ENCODE measurements at regions not wholly inside any gene's neighbourhood (a gene's known extent, or its start where the extent isn't known, plus 50 kb on each side); places are given as distances from the start of the nearest gene placed in this dataset.

GRCh38 chr10:93181271-93182048, 107.8 kb downstream of the CYP26A1 start:
- ChIA-PET POLR2A (no interaction called here), CTCF (no interaction called here)
- ATAC-seq (no peak), DNase-seq (no peak)
- Mint-ChIP-seq H3K4me3 (no peak overlapping the region), H3K27me3 (ENCODE audit: low read depth) (peaks cover 12% of the 10 kb centered on the region), H3K9me3 (ENCODE audit: insufficient read depth) (no peaks in the 10 kb centered on the region), H3K27ac (no peak overlapping the region), H3K36me3 (ENCODE audit: low read depth) (no peaks in the 10 kb centered on the region), H3K4me1 (ENCODE audit: low read depth) (no peaks in the 10 kb centered on the region)

DNA sequence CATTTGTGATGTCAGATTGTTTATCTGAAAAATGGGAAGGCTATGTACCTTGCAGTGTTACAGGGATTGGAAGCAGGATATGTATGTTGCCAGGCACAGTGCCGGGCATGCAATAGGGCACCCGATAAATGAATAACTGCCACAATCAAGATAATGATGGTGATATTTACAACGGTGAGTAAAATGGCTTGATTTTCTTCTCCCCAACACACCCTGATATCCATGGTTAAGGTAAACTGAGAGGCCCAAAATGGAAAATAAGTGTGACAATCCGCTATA, 108.3 kb downstream of the CYP26A1 start:
- ATAC-seq, result no peak
- Mint-ChIP-seq H3K36me3 (ENCODE audit: low read depth) (no peaks in the 10 kb centered on the region), H3K27me3 (ENCODE audit: low read depth) (peaks cover 12% of the 10 kb centered on the region), H3K27ac (no peak overlapping the region), H3K9me3 (ENCODE audit: insufficient read depth) (no peaks in the 10 kb centered on the region), H3K4me1 (ENCODE audit: low read depth) (no peaks in the 10 kb centered on the region), H3K4me3 (no peak overlapping the region)
- CTCF ChIA-PET, result no interaction called here
- POLR2A ChIA-PET, result no interaction called here
- DNase-seq, result no peak

DNA sequence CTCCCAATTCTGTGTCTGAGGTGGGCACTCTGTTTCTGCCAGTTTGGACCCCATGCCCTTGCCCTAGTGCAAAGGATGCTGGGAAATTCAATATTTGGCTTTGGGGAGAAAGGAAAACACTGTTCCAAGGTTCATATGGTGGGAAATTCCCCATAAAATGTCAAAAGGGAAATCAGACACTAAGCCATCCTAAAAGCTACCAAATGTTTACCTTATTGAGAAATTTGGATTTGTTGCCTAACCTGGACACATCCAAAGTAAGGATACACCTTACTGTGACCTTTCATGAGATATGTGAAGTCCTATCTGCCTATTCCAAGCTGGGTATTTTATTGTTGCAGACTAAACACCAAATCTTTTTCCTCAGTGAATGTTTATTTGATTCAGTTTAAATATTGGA, 109.1 kb downstream of the CYP26A1 start:
- ChIA-PET CTCF (no interaction called here), POLR2A (no interaction called here)
- ATAC-seq (no peak), DNase-seq (no peak)
- no peaks in the 10 kb centered on the region for H3K4me1 Mint-ChIP-seq (ENCODE audit: low read depth)
- no peak overlapping the region for H3K27ac Mint-ChIP-seq
- H3K27me3 Mint-ChIP-seq (ENCODE audit: low read depth), result peaks cover 14% of the 10 kb centered on the region
- H3K4me3 Mint-ChIP-seq, result no peak overlapping the region
- no peaks in the 10 kb centered on the region for H3K36me3 Mint-ChIP-seq (ENCODE audit: low read depth)
- H3K9me3 Mint-ChIP-seq (ENCODE audit: insufficient read depth), result no peaks in the 10 kb centered on the region

DNA sequence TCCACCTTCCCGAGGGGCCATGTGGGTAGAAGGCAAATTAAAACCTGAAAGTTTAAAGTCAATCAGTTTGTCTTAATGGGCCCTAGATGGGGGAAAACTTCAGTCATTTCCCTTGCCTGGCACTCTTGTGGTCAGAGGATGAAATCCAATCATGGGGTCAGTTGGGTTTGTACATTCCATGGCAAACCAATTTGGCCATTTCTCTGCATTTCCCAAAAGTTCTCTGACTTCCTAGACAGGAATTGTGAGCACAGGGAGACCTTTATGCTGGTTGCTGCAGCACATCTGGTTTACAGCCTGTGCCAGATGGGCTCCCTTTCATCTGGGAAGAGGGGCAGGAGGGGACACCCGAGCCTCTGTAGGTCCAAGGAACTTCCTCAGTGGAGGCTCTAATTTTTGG, 113.0 kb downstream of the CYP26A1 start:
- H3K36me3 Mint-ChIP-seq (ENCODE audit: low read depth), result no peaks in the 10 kb centered on the region
- ChIA-PET CTCF (no interaction called here), POLR2A (no interaction called here)
- no peaks in the 10 kb centered on the region for H3K4me1 Mint-ChIP-seq (ENCODE audit: low read depth)
- no peak for DNase-seq
- no peak for ATAC-seq
- peaks cover 16% of the 10 kb centered on the region for H3K27me3 Mint-ChIP-seq (ENCODE audit: low read depth)
- H3K9me3 Mint-ChIP-seq (ENCODE audit: insufficient read depth), result no peaks in the 10 kb centered on the region
- no peak overlapping the region for H3K4me3 Mint-ChIP-seq
- H3K27ac Mint-ChIP-seq, result no peak overlapping the region

DNA sequence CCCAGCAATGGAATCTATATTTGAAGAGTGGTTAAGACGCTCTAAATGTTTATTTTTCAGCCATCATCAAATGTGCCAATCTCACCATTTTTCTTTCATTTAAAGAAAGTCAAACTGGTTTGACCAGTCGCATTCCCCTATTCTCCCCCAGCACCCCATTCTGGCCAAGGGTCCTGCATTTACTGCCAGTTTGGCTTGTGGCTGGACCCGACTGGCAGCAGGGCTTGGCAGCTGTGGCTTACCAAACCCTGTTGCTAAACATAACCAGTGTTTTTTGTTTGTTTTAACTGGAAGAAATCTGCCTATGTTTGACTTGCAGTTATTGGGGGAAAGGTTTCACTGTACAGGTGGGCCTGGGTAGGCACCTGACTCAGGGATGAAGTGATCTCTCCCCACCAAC, 116.3 kb downstream of the CYP26A1 start:
- no peak overlapping the region for H3K4me3 Mint-ChIP-seq
- H3K4me1 Mint-ChIP-seq (ENCODE audit: low read depth), result no peaks in the 10 kb centered on the region
- H3K9me3 Mint-ChIP-seq (ENCODE audit: insufficient read depth), result no peaks in the 10 kb centered on the region
- no peak overlapping the region for H3K27ac Mint-ChIP-seq
- ChIA-PET CTCF (no interaction called here), POLR2A (no interaction called here)
- ATAC-seq (no peak), DNase-seq (no peak)
- no peaks in the 10 kb centered on the region for H3K36me3 Mint-ChIP-seq (ENCODE audit: low read depth)
- peaks cover 13% of the 10 kb centered on the region for H3K27me3 Mint-ChIP-seq (ENCODE audit: low read depth)

DNA sequence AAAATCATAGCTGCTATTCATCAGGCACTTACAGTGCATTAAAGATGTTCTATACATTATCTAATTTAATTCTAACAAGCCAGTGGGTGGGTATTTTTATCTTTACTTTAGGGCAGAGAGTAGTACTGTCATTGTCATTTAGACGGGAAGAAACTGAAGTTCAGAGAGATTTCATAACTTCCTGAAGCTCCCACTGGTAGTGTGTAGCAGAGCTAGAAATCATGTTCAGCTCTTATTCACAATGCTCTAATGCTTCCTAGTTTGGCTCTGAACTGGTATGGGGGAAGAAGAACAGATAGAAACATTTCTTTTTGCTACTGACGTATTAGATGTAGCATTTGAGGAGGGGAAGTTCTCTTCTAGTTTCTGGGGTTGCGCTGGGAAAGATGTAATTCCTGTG, 116.7 kb downstream of the CYP26A1 start:
- Mint-ChIP-seq H3K27ac (no peak overlapping the region), H3K27me3 (ENCODE audit: low read depth) (peaks cover 10% of the 10 kb centered on the region), H3K4me3 (no peak overlapping the region), H3K9me3 (ENCODE audit: insufficient read depth) (no peaks in the 10 kb centered on the region), H3K36me3 (ENCODE audit: low read depth) (no peaks in the 10 kb centered on the region), H3K4me1 (ENCODE audit: low read depth) (no peaks in the 10 kb centered on the region)
- ChIA-PET POLR2A (no interaction called here), CTCF (no interaction called here)
- ATAC-seq, result no peak
- no peak for DNase-seq

GRCh38 chr10:93193906-93194305, 120.2 kb downstream of the CYP26A1 start:
- H3K4me1 Mint-ChIP-seq (ENCODE audit: low read depth), result peaks cover 6% of the 10 kb centered on the region
- ChIA-PET CTCF (no interaction called here), POLR2A (no interaction called here)
- no peak overlapping the region for H3K27ac Mint-ChIP-seq
- H3K36me3 Mint-ChIP-seq (ENCODE audit: low read depth), result no peaks in the 10 kb centered on the region
- DNase-seq (no peak), ATAC-seq (no peak)
- H3K4me3 Mint-ChIP-seq, result no peak overlapping the region
- H3K9me3 Mint-ChIP-seq (ENCODE audit: insufficient read depth), result no peaks in the 10 kb centered on the region
- H3K27me3 Mint-ChIP-seq (ENCODE audit: low read depth), result peaks cover 11% of the 10 kb centered on the region

- POLR2A ChIA-PET, result no interaction called here
- Mint-ChIP-seq H3K4me1 (ENCODE audit: low read depth) (peaks cover 7% of the 10 kb centered on the region), H3K36me3 (ENCODE audit: low read depth) (no peaks in the 10 kb centered on the region), H3K27ac (no peak overlapping the region), H3K27me3 (ENCODE audit: low read depth) (peaks cover 24% of the 10 kb centered on the region), H3K4me3 (no peak overlapping the region), H3K9me3 (ENCODE audit: insufficient read depth) (no peaks in the 10 kb centered on the region)
- no peak for DNase-seq
- ATAC-seq, result no peak
- CTCF ChIA-PET, result no interaction called here
These were observed 124.9 kb downstream of the CYP26A1 start for GRCh38 chr10:93198401-93199131.

DNA sequence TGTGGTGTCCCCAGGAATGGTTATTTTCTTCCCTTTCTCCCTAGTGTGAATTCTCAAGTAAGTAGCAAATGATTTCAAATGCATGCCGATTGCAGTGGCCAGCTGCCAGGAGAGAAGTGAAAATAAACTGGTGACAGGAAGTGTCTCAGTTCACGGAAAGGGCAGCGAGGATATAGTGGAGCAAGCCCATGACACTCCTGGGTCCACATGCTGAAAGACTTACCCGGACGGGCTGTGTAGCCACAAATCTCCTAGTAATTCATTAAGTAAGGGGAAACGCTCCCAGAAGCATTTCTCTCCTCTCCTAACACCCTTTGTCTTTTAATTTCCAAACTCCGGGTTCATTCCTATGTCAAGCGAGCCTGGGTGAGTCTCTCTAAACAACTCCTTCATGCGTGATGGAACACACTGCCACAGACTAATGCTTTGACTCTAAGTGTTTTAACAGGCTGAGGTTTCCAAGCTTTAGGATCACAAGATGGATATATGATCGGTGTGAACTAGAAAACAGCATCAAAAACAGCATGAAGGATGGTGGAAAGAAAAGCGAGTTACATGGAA, 125.6 kb downstream of the CYP26A1 start:
- Mint-ChIP-seq H3K27ac (no peak overlapping the region), H3K36me3 (ENCODE audit: low read depth) (no peaks in the 10 kb centered on the region), H3K4me3 (no peak overlapping the region), H3K9me3 (ENCODE audit: insufficient read depth) (no peaks in the 10 kb centered on the region), H3K4me1 (ENCODE audit: low read depth) (peaks cover 7% of the 10 kb centered on the region), H3K27me3 (ENCODE audit: low read depth) (peaks cover 24% of the 10 kb centered on the region)
- ATAC-seq, result no peak
- no peak for DNase-seq
- POLR2A ChIA-PET, result interaction anchor here (0.6 kb wide), 1 partner anchor 1223 kb away, joined by 3 read pairs; no protein-coding TSS in a partner anchor
- CTCF ChIA-PET, result no interaction called here

DNA sequence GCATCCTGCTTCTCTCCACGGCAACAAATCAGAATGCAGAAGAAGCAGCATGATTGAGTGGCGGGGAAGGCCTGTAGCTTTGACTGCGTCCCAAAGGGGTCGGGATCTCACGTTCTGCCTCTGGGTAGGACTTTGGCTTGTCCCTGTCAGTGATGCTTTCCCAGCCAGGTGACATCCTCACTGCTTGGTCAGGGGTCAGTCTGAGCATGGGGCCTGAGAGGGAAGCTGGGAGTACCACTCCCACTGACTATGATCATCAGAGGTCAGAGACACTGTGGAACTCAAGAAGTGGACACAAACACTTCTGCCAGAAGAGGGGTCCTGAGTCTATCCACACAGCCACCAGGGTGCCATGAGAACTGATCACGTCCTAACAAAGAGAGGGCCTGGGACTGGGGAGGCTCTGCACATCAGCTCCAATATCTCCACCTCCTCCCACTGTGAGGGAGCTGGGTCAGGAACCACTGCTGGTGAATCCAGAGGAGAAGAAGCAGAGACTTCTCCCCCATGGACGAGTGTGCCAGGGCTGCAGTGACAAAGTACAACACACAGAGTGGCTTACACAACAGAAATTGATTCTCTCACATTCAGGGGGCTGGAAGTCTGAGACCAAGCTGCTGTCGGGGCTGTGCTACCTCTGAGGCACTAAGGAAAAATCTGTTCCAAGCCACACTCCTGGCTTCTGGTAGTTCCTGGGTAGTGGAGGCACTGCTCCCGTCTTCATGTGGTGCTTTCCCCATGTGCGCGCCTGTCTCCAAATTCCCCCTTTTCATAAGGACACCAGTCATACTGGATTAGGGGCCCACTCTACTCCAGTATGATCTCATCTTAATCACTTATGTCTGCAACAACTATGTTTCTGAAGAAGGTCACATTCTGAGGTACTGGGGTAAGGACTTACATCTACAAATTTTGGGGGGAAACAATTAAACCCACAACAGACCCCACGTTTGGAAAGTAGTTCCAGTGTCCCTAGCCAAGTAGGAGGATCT, 131.1 kb downstream of the CYP26A1 start:
- DNase-seq (no peak), ATAC-seq (no peak)
- H3K4me1 Mint-ChIP-seq (ENCODE audit: low read depth), result no peaks in the 10 kb centered on the region
- peaks cover 13% of the 10 kb centered on the region for H3K27me3 Mint-ChIP-seq (ENCODE audit: low read depth)
- no peak overlapping the region for H3K27ac Mint-ChIP-seq
- H3K4me3 Mint-ChIP-seq, result no peak overlapping the region
- H3K9me3 Mint-ChIP-seq (ENCODE audit: insufficient read depth), result no peaks in the 10 kb centered on the region
- POLR2A ChIA-PET, result no interaction called here
- no peaks in the 10 kb centered on the region for H3K36me3 Mint-ChIP-seq (ENCODE audit: low read depth)
- CTCF ChIA-PET, result no interaction called here

- Mint-ChIP-seq H3K27me3 (ENCODE audit: low read depth) (peaks cover 7% of the 10 kb centered on the region), H3K36me3 (ENCODE audit: low read depth) (no peaks in the 10 kb centered on the region), H3K4me3 (no peak overlapping the region), H3K27ac (no peak overlapping the region), H3K4me1 (ENCODE audit: low read depth) (no peaks in the 10 kb centered on the region), H3K9me3 (ENCODE audit: insufficient read depth) (no peaks in the 10 kb centered on the region)
- ATAC-seq (no peak), DNase-seq (no peak)
- ChIA-PET CTCF (no interaction called here), POLR2A (no interaction called here)
These were observed 133.0 kb downstream of the CYP26A1 start for GRCh38 chr10:93206652-93207051.

Measured in activated CD8-positive, alpha-beta T cell treated with anti-CD3 and anti-CD28 coated beads, Interleukin-2, amount 10 ng/mL, durations not matched to agents 7 days and 5 days (primary cell).